GM12892 (cell line): ENCODE measurements at regions not wholly inside any gene's neighbourhood (a gene's known extent, or its start where the extent isn't known, plus 50 kb on each side); places are given as distances from the start of the nearest gene placed in this dataset.

Experiments used
- DNase-seq: peaks from one replicate; pipeline ENCODE4 v3.0.0; 2011; ENCODE audit not compliant: insufficient read length
- FAIRE-seq: peaks from 2 replicates; lab custom pipeline; 2011; peaks lifted over from hg19 to GRCh38; lab: Jason Lieb, UNC
- POLR2A ChIP-seq: IDR thresholded peaks from 2 replicates; pipeline ENCODE4 v1.6.1; 2011; ENCODE audit warnings: low read depth, low read length, control low read depth
- POLR2AphosphoS5 ChIP-seq: IDR thresholded peaks from 2 replicates; pipeline ENCODE4 v1.6.1; 2011; ENCODE audit warnings: low read depth, low read length, control low read depth
- TAF1 ChIP-seq: IDR thresholded peaks from 2 replicates; pipeline ENCODE4 v1.6.1; 2011; ENCODE audit warnings: low read depth, mild to moderate bottlenecking, control low read depth, low read length, borderline replicate concordance

- DNase-seq (no peak), FAIRE-seq (no peak)
- TF ChIP-seq TAF1 (no peak), POLR2AphosphoS5 (no peak), POLR2A (no peak)
These were observed 88.3 kb upstream of the ADGRL2 start for GRCh38 chr1:81712425-81712824.

- TF ChIP-seq TAF1, result no peak
- TF ChIP-seq POLR2A, result no peak
- TF ChIP-seq POLR2AphosphoS5, result no peak
- FAIRE-seq (no peak), DNase-seq (no peak)
These were observed 89.9 kb upstream of the ADGRL2 start for GRCh38 chr1:81710857-81711256.

GRCh38 chr1:81708250-81708649 lies 92.5 kb upstream of the ADGRL2 start:
- TF ChIP-seq POLR2AphosphoS5 (no peak), TAF1 (no peak), POLR2A (no peak)
- DNase-seq (no peak), FAIRE-seq (no peak)

- FAIRE-seq (no peak), DNase-seq (no peak)
- TF ChIP-seq POLR2AphosphoS5 (no peak), POLR2A (no peak), TAF1 (no peak)
These were observed 93.9 kb upstream of the ADGRL2 start for GRCh38 chr1:81706650-81707435.

DNA sequence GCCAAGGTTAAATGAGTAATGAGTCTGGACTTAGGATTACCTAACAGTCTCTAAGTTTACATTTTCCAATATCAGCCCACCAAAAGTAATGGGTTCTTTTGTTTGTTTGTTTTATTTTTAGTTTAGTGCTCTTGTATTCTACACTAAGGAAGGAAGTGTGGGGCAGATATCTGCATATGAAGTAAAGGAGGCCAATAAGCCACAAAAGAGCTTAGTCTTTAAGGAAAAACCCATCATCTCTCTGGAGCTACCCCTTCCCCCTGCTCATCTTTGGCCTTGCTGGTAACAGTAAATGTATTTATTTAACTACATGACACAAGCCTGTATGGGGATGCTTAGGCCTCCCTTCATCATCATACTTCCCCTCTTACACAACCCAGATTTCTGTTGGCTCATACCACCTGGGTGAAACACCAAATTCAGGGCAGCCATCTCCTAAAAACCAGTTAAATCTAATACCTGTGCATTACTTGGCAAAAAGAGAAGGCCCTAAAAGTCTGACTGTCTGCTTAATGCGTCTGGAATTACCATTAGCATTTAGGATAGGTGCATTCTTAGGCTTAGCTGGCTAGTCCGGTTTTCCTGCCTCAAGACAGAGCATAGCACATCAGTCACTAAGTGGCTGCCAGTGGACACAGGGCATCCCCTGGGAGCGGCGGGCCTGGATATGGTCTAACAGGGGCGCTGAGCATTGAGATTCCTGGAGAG lies 96.8 kb upstream of the ADGRL2 start:
- no peak for TF ChIP-seq POLR2AphosphoS5
- TF ChIP-seq POLR2A, result no peak
- no peak for TF ChIP-seq TAF1
- no peak for DNase-seq
- FAIRE-seq, result no peak

DNA sequence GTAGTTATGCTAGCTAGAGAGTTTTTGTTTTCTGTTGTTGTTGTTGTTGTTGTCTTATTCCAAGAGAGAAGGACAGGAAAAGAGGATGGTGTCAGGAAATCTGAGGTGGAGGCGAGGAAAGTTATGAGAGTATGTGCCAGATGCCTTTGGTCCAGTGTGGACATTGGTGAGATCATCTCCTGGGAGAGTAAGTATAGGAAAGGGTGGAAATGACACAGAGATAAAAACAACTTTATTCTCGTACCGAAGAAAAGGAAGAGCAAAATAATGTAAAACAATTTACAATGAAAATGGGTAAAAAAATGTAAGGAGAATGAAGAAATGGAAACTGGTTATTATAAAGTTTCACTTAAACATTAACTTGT lies 97.4 kb upstream of the ADGRL2 start:
- DNase-seq, result no peak
- TF ChIP-seq POLR2A (no peak), TAF1 (no peak), POLR2AphosphoS5 (no peak)
- FAIRE-seq, result no peak

DNA sequence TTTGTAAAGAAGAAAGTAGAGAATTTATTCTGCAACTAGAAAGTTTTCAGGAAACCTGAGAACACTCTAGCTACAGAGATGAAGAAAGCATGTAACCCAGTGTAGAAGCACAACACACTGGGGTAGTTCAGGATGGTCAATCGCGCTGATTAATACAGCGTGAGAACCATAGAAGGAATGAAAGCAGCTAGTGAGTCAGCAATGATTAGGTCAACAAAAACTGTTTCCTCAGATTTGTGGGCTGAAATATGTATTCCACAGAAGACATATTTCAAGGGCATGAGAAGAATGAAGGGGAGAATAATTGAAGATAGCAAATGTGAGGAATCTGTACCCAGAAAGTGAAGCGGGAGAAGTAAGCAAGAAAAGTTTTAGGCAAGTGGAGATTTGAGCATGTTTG lies 97.8 kb upstream of the ADGRL2 start:
- TF ChIP-seq TAF1, result no peak
- TF ChIP-seq POLR2A, result no peak
- TF ChIP-seq POLR2AphosphoS5, result no peak
- FAIRE-seq, result no peak
- DNase-seq, result no peak

DNA sequence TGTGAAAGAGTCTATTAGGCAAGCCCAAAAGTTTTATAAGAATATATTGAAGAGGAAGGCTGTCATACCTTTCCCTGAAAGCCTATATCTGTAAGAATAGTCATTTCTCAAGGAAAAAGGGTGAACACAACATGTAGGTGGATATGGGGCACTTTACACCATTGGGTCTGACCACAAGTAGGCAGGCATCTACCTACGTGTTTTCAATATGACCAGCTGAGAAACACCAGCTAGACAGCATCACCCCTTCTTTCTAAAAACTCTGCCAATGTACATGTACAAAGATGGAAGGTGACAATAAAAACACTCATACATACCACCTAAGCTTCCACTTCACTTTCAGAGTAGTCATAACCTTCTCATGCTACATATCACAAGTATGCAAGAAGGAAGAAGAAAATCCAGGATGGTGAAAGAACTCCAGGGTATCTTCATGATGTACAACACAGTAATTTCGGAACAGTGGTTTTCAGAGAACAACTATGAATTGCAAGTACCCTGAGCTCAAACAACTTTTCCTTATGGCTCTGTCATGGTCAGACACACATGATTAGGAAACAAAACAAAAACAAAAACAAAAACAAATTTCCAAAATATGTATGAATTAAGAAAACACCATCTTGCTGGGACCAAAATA lies 98.5 kb upstream of the ADGRL2 start:
- FAIRE-seq (peak; percentile 58), DNase-seq (no peak)
- no peak for TF ChIP-seq POLR2A
- no peak for TF ChIP-seq POLR2AphosphoS5
- no peak for TF ChIP-seq TAF1

DNA sequence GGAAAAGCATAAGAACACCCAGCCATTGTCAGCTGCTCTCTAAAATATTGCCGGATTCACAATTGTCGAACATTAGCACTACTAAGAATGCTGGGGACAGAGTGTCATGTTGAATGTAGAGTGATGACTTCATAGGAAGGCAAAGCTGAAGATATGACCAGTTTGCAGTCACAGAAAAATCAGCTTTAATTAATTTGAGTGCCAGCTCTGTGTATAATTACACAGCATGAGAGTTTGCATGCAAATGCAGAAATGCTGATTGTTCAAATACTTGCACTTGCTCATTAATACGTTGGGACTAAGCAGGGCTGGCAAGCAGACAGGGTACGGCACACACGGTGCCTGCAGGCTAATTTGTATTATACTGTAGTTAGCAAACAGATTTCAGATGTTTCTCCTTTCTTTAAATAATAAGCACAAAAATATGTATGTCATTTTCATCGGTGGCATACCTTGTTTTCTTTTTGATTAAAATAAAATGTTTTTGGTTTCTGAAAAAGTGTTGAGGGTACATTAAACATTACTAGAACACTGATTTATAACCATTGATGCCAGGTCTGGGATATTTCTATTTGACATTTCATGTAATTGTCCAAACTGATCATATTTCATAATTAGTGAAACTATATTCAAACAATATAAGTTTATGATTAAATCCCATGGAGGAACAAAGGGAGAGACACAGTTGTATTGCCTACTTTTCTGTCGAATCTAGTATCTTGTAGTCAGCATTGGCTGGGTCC lies 99.8 kb upstream of the ADGRL2 start:
- no peak for DNase-seq
- peak; percentile 57 for FAIRE-seq
- no peak for TF ChIP-seq POLR2AphosphoS5
- TF ChIP-seq TAF1, result no peak
- no peak for TF ChIP-seq POLR2A

GRCh38 chr1:81699234-81699633 lies 101.5 kb upstream of the ADGRL2 start:
- FAIRE-seq, result peak; percentile 46
- TF ChIP-seq POLR2A, result no peak
- no peak for DNase-seq

DNA sequence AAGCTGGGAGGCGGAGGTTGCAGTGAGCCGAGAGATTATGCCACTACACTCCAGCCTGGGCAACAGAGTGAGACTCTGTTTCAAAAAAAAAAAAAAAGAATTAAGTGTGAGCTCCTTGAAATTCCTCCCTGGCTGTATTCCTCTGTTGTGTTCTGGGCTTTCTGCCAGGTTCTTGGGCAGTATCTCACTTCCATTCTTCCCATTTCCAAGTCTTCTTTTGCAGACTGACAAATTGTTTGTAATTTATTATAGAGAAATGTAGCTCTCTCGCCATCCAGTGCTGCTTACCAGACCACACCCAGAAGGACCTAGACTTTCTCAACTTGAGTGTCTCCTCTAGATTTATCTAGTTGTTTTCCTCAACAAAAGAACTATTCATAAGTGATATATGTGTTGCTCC lies 105.0 kb upstream of the ADGRL2 start:
- TF ChIP-seq POLR2A (no peak), TAF1 (no peak), POLR2AphosphoS5 (no peak)
- FAIRE-seq, result no peak
- no peak for DNase-seq
